ENCODE measurements at regions not wholly inside any gene's neighbourhood (a gene's known extent, or its start where the extent isn't known, plus 50 kb on each side); places are given as distances from the start of the nearest gene placed in this dataset.

DNA sequence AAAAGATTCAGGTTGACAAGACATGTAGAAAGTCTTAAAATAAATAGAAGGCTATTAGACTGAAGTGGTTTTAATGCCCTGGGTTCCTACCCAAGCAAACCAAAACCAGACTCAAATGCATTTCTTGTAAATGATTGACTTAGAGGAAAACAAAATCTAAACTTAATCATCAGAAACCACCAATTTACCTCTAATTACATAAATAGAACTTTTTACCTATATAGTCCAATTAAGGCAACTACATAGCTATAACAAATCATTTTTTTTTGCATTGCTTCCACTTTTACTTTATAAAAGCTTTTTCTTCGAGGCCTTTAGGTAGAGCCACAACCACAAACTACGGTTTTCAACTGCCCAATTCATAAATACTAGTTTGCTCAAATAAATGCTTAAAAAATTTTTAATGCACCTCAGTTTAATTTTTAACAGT, 231.3 kb upstream of the ARHGEF26 start:
- no peak overlapping the region for H3K9ac ChIP-seq
- H3K4me1 ChIP-seq, result no peaks in the 10 kb centered on the region
- no peak overlapping the region for H3K4me2 ChIP-seq
- no peak for TF ChIP-seq Cebpa-rat (IDR thresholded peaks at IDR 0.05)
- no peaks in the 10 kb centered on the region for H3K27me3 ChIP-seq
- no peaks in the 10 kb centered on the region for H3K9me3 ChIP-seq (replicated peaks in 1 of 11)
- no peak overlapping the region for H3K27ac ChIP-seq
- no peaks in the 10 kb centered on the region for H3K36me3 ChIP-seq
- H3K4me3 ChIP-seq, result no peak overlapping the region
- H4K20me1 ChIP-seq, result no peaks in the 10 kb centered on the region

DNA sequence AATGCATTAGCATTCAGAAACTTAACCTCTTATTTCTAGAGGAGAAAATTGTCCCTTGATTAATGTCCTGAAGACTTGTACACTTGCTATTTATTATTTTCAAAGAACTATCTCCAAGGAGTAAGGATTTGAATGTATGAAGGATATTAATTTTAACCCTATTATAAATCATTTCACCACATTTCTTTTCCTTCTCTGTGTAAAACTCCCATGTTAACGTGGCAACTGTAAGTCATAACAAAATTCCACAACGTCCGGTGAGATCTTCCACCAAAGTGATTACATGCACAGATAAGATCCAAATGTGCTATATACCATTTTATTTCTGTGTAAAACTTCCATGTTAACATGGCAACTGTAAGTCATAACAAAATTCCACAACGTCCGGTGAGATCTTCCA, 229.1 kb upstream of the ARHGEF26 start:
- H3K9me3 ChIP-seq (replicated peaks in 1 of 11), result no peaks in the 10 kb centered on the region
- no peak overlapping the region for H3K4me3 ChIP-seq
- H3K4me1 ChIP-seq, result no peaks in the 10 kb centered on the region
- no peaks in the 10 kb centered on the region for H3K36me3 ChIP-seq
- H3K27me3 ChIP-seq, result no peaks in the 10 kb centered on the region
- no peak overlapping the region for H3K4me2 ChIP-seq
- TF ChIP-seq Cebpa-rat (IDR thresholded peaks at IDR 0.05), result no peak
- H3K9ac ChIP-seq, result no peak overlapping the region
- H3K27ac ChIP-seq, result no peak overlapping the region
- no peaks in the 10 kb centered on the region for H4K20me1 ChIP-seq

DNA sequence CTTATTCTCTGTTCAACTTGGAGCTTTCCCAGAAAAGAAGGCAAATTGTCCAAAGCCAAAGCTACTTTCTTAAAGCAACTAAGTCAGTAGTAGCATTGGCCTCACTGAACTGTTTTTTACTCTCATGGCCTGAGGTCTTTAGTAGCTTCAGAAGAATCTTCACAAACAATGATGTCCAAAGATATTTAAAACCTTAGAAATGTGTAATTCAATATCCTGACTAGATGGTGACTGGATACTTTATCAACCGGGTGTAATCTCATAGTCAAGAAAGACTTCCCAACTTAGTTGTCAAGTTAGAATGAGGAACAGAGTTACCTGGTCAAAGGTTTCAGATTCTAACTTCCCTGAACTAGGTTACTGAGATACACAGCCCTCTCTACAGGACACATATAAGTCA, 226.3 kb upstream of the ARHGEF26 start:
- Histone ChIP-seq H3K27me3 (no peaks in the 10 kb centered on the region), H3K4me1 (no peaks in the 10 kb centered on the region), H3K9ac (no peak overlapping the region), H3K4me2 (no peak overlapping the region), H4K20me1 (no peaks in the 10 kb centered on the region), H3K27ac (no peak overlapping the region), H3K36me3 (no peaks in the 10 kb centered on the region), H3K4me3 (no peak overlapping the region), H3K9me3 (replicated peaks in 1 of 11) (no peaks in the 10 kb centered on the region)
- TF ChIP-seq Cebpa-rat (IDR thresholded peaks at IDR 0.05), result no peak

DNA sequence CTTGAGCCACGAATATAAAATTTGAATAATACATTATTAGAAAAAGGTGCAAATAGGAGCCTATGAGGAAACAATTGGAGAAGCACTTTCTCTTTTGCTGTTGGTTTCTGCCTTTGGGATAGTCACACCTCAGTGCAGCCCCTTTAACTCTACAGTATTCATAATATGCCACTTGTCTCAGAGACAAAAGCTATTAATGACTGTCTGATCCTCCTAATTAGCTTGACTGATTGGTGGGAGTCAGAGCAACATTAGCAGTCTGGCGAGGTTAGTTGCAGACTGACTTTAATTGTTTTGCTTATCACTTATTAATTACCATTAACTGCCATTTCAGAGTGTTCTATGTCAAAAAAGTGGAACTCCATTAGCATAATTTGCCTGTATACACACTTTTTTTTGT, 225.0 kb upstream of the ARHGEF26 start:
- H3K9me3 ChIP-seq (replicated peaks in 1 of 11), result no peaks in the 10 kb centered on the region
- TF ChIP-seq Cebpa-rat (IDR thresholded peaks at IDR 0.05), result no peak
- no peaks in the 10 kb centered on the region for H3K27me3 ChIP-seq
- H4K20me1 ChIP-seq, result no peaks in the 10 kb centered on the region
- H3K4me3 ChIP-seq, result no peak overlapping the region
- no peak overlapping the region for H3K27ac ChIP-seq
- no peak overlapping the region for H3K9ac ChIP-seq
- no peaks in the 10 kb centered on the region for H3K36me3 ChIP-seq
- no peak overlapping the region for H3K4me2 ChIP-seq
- no peaks in the 10 kb centered on the region for H3K4me1 ChIP-seq

DNA sequence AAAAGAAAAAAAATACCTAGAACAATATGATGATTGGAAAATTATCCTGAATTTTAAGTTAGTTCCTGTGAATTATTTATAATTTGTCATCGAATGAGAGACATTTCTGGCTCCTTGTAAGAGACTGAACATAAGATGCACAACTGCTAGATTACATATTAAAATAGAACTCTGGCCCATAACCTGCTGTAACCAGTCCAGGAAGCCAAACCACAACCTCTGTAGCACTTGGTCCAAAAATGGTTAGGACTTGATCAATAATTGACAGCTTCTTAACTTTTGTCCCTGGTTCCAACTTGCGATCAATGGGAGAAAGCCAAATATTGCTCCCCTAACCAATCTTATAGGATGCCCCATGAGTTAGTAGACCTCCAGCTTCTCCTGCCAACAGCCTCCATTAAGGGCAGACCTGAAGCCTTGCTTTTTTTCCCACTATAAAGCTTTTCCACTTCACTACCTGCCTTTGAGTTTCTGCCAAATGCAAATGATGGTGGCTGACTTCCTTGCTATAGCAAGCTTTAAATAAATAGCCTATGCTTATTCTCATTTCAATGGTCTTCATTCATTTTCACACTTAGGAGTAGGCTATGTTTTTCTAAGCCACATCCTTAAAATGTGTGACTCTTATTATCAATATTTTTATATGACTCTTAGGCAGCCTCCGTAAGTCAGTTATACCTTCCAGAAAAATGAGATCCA, 224.0 kb upstream of the ARHGEF26 start:
- Histone ChIP-seq H4K20me1 (no peaks in the 10 kb centered on the region), H3K4me2 (no peak overlapping the region), H3K9ac (no peak overlapping the region), H3K4me1 (no peaks in the 10 kb centered on the region), H3K27ac (no peak overlapping the region), H3K36me3 (no peaks in the 10 kb centered on the region), H3K27me3 (no peaks in the 10 kb centered on the region), H3K4me3 (no peak overlapping the region), H3K9me3 (replicated peaks in 1 of 11) (no peaks in the 10 kb centered on the region)
- no peak for TF ChIP-seq Cebpa-rat (IDR thresholded peaks at IDR 0.05)

DNA sequence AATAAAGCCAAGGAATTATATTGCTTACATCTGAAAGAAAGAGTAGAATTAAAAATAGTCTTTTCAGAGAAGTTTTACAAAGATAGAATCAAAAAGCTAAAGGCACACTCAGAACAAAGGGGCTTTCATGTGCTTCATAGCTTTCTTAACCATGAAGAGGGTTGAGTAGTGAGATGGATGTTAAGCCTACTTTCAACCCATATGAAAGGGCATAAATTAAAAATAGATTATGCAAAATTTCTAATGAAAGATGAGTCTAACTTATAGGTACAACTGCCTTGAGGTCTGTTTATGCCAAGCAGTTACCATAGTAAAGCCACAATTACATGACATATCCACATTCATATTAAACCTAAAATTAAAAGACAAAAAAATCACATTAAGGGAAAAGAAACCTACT, 223.3 kb upstream of the ARHGEF26 start:
- H3K27ac ChIP-seq, result no peak overlapping the region
- no peaks in the 10 kb centered on the region for H3K36me3 ChIP-seq
- no peaks in the 10 kb centered on the region for H3K9me3 ChIP-seq (replicated peaks in 1 of 11)
- TF ChIP-seq Cebpa-rat (IDR thresholded peaks at IDR 0.05), result no peak
- H3K4me1 ChIP-seq, result no peaks in the 10 kb centered on the region
- no peaks in the 10 kb centered on the region for H4K20me1 ChIP-seq
- H3K4me3 ChIP-seq, result no peak overlapping the region
- no peak overlapping the region for H3K9ac ChIP-seq
- no peak overlapping the region for H3K4me2 ChIP-seq
- no peaks in the 10 kb centered on the region for H3K27me3 ChIP-seq

DNA sequence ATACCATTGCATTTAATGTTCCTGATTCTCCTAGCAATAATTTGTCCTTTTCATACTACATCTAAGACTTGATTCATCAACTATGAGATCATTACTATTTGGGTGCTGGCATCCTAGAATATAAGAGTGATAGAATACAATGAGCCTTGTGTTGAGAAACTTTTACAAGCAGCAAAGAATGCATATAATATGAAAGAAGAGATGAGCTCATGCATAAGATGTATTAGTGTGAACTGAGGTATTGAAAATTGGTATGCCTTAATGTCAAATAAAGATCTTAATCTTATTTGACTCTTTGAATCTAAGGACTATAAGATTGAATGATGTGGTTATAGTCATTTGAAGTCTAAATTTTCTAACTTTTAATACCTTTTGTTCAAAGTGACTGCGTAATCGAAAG, 220.0 kb upstream of the ARHGEF26 start:
- Histone ChIP-seq H3K4me2 (no peak overlapping the region), H3K27me3 (no peaks in the 10 kb centered on the region), H3K9me3 (replicated peaks in 1 of 11) (no peaks in the 10 kb centered on the region), H3K27ac (no peak overlapping the region), H4K20me1 (no peaks in the 10 kb centered on the region), H3K9ac (no peak overlapping the region), H3K4me3 (no peak overlapping the region), H3K4me1 (no peaks in the 10 kb centered on the region), H3K36me3 (no peaks in the 10 kb centered on the region)
- no peak for TF ChIP-seq Cebpa-rat (IDR thresholded peaks at IDR 0.05)

DNA sequence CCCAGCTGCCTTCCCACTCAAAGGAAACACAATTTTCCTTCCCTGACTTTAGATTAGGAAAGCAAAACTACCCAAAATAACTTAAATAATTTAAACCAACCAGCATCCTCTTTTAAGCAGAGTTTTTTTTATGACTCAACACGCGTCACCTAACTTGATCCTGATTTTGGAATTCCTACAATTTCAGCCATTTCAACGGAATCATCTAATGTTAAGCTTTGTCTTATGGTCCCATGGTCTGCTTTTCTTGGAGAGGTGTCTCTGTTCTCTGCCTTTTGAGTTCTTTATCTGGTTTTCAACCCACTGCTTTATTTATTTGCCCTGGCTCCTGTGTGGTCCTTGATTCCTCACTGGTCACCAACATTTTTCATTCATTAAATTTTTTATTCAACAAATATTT, 219.2 kb upstream of the ARHGEF26 start:
- Histone ChIP-seq H3K4me1 (no peaks in the 10 kb centered on the region), H3K4me3 (no peak overlapping the region), H4K20me1 (no peaks in the 10 kb centered on the region), H3K4me2 (no peak overlapping the region), H3K27ac (no peak overlapping the region), H3K9ac (no peak overlapping the region), H3K27me3 (no peaks in the 10 kb centered on the region), H3K36me3 (no peaks in the 10 kb centered on the region), H3K9me3 (replicated peaks in 1 of 11) (no peaks in the 10 kb centered on the region)
- TF ChIP-seq Cebpa-rat (IDR thresholded peaks at IDR 0.05), result no peak

DNA sequence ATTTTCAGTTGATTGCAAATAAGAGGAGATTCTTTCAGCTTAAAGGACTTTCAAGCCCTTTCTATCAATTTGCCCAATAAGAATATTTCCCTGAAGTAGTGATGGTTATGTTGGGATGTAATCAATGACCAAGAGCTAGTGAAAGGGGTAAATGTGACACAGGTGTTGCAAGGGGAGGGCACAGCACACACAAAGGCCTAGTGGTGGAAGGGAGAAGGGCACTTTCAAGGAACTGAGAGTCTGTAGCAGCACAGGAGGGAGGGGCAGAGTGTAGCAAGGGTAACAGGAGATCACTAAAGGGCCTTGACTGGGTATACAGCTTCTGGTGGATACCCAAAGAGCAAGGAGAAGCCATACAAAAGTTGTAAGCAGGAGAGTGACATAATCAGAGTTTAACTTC, 217.8 kb upstream of the ARHGEF26 start:
- no peaks in the 10 kb centered on the region for H3K36me3 ChIP-seq
- no peak overlapping the region for H3K4me3 ChIP-seq

DNA sequence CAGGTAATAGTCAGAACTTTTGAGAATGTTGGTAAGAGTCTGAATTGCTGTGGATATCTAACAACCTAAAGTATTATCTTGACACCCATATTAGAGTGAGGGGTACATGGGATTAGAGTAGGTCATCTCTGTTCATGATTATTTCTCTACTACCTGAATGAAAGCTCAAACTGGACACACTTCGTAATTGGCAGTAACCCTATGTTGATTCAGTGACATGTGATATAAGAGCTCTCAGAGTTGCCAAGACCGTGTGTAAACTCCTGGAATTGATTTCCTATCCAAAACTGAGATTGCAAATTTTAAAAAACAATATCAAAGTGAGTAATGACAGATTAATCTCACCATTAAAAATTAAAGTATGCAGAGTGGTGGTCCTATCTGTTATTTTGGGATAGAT, 214.8 kb upstream of the ARHGEF26 start:
- no peaks in the 10 kb centered on the region for H3K36me3 ChIP-seq
- TF ChIP-seq Cebpa-rat (IDR thresholded peaks at IDR 0.05), result no peak
- H3K4me2 ChIP-seq, result no peak overlapping the region
- H3K27ac ChIP-seq, result no peak overlapping the region
- no peaks in the 10 kb centered on the region for H3K27me3 ChIP-seq
- H3K4me3 ChIP-seq, result no peak overlapping the region
- H4K20me1 ChIP-seq, result no peaks in the 10 kb centered on the region
- no peak overlapping the region for H3K9ac ChIP-seq
- no peaks in the 10 kb centered on the region for H3K9me3 ChIP-seq (replicated peaks in 1 of 11)
- H3K4me1 ChIP-seq, result no peaks in the 10 kb centered on the region

More for the DNA sequence above, 217.8 kb upstream of the ARHGEF26 start:
- no peak for TF ChIP-seq Cebpa-rat (IDR thresholded peaks at IDR 0.05)
- H3K4me1 ChIP-seq, result no peaks in the 10 kb centered on the region
- no peak overlapping the region for H3K27ac ChIP-seq
- no peaks in the 10 kb centered on the region for H3K9me3 ChIP-seq (replicated peaks in 1 of 11)
- no peaks in the 10 kb centered on the region for H4K20me1 ChIP-seq
- H3K9ac ChIP-seq, result no peak overlapping the region
- H3K4me2 ChIP-seq, result no peak overlapping the region
- no peaks in the 10 kb centered on the region for H3K27me3 ChIP-seq

All from BLaER1 treated with 17β-estradiol and CSF1 and Interleukin-3, amounts not matched to agents 10 nM and 100 nM (cell line).